HUDEP-2 (cell line): ENCODE measurements at regions not wholly inside any gene's neighbourhood (a gene's known extent, or its start where the extent isn't known, plus 50 kb on each side); places are given as distances from the start of the nearest gene placed in this dataset.
"Not testable (repeated sequence)": the region's sequence is repeated elsewhere in the genome, so short reads cannot be mapped to it uniquely, and the experiment has no call there.

Source experiments
- DNase-seq, 76 experiments: peaks; one replicate each; lab custom pipeline; 2025; ENCODE audit not compliant: unreplicated experiment in 76 of 76; lab: John Stamatoyannopoulos, UW

- no peak for DNase-seq
Observed at GRCh38 chr5:86465052-86465838, 152.5 kb upstream of the COX7C start.

GRCh38 chr5:86466721-86467120, 151.0 kb upstream of the COX7C start:
- DNase-seq, result not testable (repeated sequence)

- no peak for DNase-seq
Observed at GRCh38 chr5:86482008-86482407, 135.7 kb upstream of the COX7C start.

GRCh38 chr5:86493777-86494176, 124.0 kb upstream of the COX7C start:
- no peak for DNase-seq

GRCh38 chr5:86500947-86501346, 116.8 kb upstream of the COX7C start:
- DNase-seq, result peak in 3 of 76 experiments; percentile 1 to 7 (median 3)

GRCh38 chr5:86507574-86507973, 110.2 kb upstream of the COX7C start:
- DNase-seq, result no peak

GRCh38 chr5:86510330-86510915, 107.3 kb upstream of the COX7C start:
- not testable (repeated sequence) for DNase-seq

GRCh38 chr5:86523718-86524117, 94.0 kb upstream of the COX7C start:
- DNase-seq, result no peak

- DNase-seq, result no peak
Observed at GRCh38 chr5:86525622-86526021, 92.1 kb upstream of the COX7C start.

GRCh38 chr5:86526811-86527348, 90.9 kb upstream of the COX7C start:
- peak in 75 of 76 experiments; percentile 14 to 99 (median 92) for DNase-seq

- DNase-seq, result no peak
Observed at GRCh38 chr5:86532429-86532828, 85.3 kb upstream of the COX7C start.

- no peak for DNase-seq
Observed at GRCh38 chr5:86536396-86536795, 81.3 kb upstream of the COX7C start.

GRCh38 chr5:86542532-86542931, 75.2 kb upstream of the COX7C start:
- no peak for DNase-seq

GRCh38 chr5:86546044-86546443, 71.7 kb upstream of the COX7C start:
- DNase-seq, result no peak

GRCh38 chr5:86546582-86546981, 71.2 kb upstream of the COX7C start:
- DNase-seq, result no peak

- DNase-seq, result no peak
Observed at GRCh38 chr5:86554638-86555037, 63.1 kb upstream of the COX7C start.

GRCh38 chr5:86557920-86558319, 59.8 kb upstream of the COX7C start:
- no peak for DNase-seq

GRCh38 chr5:86565197-86565789, 52.4 kb upstream of the COX7C start:
- DNase-seq, result peak in 1 of 76 experiments; percentile 12

- peak in 1 of 76 experiments; percentile 3 for DNase-seq
Observed at GRCh38 chr5:86566030-86566429, 51.7 kb upstream of the COX7C start.
